HG03064 (cell line): ENCODE measurements at regions not wholly inside any gene's neighbourhood (a gene's known extent, or its start where the extent isn't known, plus 50 kb on each side); places are given as distances from the start of the nearest gene placed in this dataset.

Experiments
- ATAC-seq: cut with Tn5 transposase; IDR thresholded peaks from one replicate; pipeline ENCODE4 v1.9.1; 2021; ENCODE audit warnings: low read depth; ENCODE audit not compliant: unreplicated experiment

- ATAC-seq, result no peak
Measured at GRCh38 chr4:138308356-138308755, 66.2 kb upstream of the SLC7A11 start.

- no peak for ATAC-seq
Measured at GRCh38 chr4:138307319-138307718, 65.2 kb upstream of the SLC7A11 start.

- ATAC-seq, result no peak
Measured at GRCh38 chr4:138305050-138305449, 62.9 kb upstream of the SLC7A11 start.

- ATAC-seq, result no peak
Measured at GRCh38 chr4:138301536-138301935, 59.4 kb upstream of the SLC7A11 start.

- ATAC-seq, result no peak
Measured at GRCh38 chr4:138300616-138301015, 58.5 kb upstream of the SLC7A11 start.

GRCh38 chr4:138299881-138300280 is 57.7 kb upstream of the SLC7A11 start:
- no peak for ATAC-seq

- no peak for ATAC-seq
Measured at GRCh38 chr4:138298866-138299265, 56.7 kb upstream of the SLC7A11 start.

GRCh38 chr4:138298431-138298830 is 56.3 kb upstream of the SLC7A11 start:
- no peak for ATAC-seq

GRCh38 chr4:138297743-138298405 is 55.7 kb upstream of the SLC7A11 start:
- ATAC-seq, result no peak

- no peak for ATAC-seq
Measured at GRCh38 chr4:138292321-138292720, 50.2 kb upstream of the SLC7A11 start.
